ENCODE measurements at regions not wholly inside any gene's neighbourhood (a gene's known extent, or its start where the extent isn't known, plus 50 kb on each side); places are given as distances from the start of the nearest gene placed in this dataset.
"Not testable (repeated sequence)": the region's sequence is repeated elsewhere in the genome, so short reads cannot be mapped to it uniquely, and the experiment has no call there.

GRCh38 chr4:64216741-64217140 lies 192.5 kb downstream of the TECRL start:
- DNase-seq, result no peak

GRCh38 chr4:64205376-64205775 lies 203.9 kb downstream of the TECRL start:
- no peak for DNase-seq

DNA sequence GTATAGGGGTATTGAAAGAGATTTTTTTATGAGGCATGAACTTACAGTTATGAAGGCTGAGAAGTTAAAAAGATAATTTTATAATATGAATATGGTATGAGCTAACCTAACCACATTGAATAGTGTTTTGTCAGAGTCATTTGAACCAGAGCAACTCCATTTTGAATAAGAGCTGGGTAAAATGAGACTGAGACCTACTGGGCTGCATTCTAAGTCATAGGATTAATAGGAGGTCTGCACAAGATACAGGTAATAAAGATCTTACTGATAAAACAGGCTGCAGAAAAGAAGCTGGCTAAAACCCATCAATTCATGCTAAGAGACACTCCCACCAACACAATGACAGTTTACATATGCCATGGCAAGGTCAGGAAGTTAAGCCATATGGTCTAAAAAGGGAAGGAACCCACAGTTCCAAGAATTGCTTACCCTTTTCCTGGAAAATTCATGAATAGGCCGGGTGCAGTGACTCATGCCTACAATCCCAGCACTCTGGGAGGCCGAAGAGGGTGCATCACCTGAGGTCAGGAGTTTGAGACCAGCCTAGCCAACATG lies 209.2 kb downstream of the TECRL start:
- DNase-seq, result no peak

DNA sequence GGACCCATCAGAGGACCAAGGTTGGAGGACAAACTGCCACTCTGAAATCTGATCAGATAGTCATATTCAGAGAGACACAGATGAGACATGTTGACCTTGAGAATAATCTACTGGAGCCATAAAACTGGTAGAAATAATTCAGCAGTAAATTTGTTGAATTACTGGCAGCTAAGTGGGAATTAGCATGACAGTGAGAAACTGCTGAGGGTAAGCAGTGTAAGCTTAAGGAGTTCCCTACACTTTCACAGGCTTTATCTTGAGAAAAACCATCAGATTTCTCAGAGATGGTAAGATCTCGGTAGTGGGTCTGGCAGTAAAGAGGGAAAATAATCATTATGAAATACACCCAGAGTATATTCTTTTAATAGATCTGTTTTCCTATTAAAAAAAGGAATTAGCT lies 213.7 kb downstream of the TECRL start:
- no peak for DNase-seq

- DNase-seq, result no peak
These were observed 216.4 kb downstream of the TECRL start for GRCh38 chr4:64192731-64193412.

- no peak for DNase-seq
These were observed 234.9 kb downstream of the TECRL start for GRCh38 chr4:64174247-64174882.

DNA sequence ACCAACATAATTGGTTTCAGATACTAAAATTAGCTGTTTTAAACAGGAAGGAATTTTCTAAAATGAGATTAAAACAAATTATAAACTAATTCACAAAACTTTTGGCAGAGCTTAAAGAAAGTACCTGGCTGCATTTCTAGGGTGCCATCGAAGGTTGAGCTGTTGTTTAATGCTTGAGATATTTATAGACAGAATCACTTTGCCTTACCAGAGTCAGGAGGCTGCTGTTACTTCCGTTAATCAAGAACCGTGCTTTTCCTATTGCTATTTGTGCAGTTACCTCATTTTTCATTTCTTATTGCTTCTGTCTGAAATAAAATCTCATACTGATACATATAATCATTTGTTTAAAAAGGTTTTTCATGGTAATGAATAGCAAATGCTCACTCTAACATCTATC lies 242.9 kb downstream of the TECRL start:
- no peak for DNase-seq

DNA sequence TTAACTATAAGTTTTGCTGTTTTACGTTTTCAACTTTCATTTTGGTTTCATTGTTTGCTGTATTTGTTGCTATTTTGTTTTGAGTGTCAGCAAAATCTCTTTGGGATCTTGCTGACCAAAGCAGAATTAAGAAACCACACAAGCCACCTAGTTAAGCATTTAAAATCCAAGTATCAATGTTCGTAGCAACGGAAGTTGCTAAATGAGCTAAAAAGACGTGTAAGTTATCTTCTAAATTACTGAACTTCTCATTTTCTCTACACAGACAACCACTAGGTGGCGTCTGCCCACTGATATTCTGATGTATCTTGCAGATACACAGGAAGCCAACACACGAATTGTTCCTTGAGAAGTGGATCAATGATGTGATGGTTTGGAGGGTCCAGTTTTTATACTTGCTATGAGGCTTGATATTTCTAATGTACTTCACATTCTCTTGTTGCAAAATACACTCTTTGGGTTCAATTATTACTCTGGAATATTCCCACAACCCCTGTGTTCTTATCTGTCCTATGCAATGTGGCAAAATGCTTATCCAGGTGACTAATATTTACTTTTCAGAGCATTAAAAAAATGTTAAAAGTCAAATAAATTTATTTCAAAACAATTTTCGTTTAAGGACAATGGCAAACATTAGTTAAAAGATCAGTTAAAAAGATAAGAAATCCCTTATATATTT lies 250.5 kb downstream of the TECRL start:
- DNase-seq, result peak in 33 of 56 donors; percentile 0 to 77 (median 11)

DNA sequence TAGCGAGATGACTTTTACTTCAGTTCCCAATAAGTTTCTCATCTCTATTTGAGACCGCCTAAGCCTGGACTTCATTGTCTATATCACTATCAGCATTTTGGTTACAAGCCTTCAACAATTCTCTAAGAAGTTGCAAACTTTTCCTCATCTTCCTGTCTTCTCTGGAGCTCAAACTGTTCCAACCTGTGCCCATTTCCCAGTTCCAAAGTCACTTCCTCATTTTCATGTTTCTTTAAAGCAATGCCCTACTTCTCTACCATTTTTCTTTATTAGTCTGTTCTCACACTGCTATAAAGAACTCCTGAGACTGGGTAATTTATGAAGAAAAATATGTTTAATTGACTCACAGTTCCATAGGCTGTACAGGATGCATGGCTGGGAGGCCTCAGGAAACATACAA lies 251.9 kb downstream of the TECRL start:
- DNase-seq, result no peak

GRCh38 chr4:64156253-64156652 lies 253.0 kb downstream of the TECRL start:
- DNase-seq, result no peak

DNA sequence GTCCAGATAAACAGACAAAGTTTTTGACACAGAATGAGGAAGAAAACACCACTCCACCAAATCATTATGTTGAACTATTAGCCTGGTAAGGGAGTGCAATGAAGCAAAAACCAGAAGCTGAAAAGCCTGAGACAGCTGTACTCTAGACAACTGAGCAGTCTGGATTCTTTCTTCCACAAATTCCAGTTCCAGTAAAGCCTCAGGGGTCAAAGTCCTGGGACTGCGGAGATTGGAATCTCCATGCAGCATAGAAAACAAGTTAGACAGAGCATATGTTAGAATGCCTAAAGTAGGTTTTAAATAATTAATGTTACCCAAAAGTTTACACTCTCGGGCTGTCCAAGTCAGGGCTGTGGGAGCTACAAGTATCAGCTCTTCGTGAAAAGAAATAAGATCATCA lies 263.2 kb downstream of the TECRL start:
- DNase-seq, result no peak

GRCh38 chr4:64144994-64145393 lies 264.3 kb downstream of the TECRL start:
- DNase-seq, result no peak

GRCh38 chr4:64130907-64131306 lies 278.3 kb downstream of the TECRL start:
- no peak for DNase-seq

DNA sequence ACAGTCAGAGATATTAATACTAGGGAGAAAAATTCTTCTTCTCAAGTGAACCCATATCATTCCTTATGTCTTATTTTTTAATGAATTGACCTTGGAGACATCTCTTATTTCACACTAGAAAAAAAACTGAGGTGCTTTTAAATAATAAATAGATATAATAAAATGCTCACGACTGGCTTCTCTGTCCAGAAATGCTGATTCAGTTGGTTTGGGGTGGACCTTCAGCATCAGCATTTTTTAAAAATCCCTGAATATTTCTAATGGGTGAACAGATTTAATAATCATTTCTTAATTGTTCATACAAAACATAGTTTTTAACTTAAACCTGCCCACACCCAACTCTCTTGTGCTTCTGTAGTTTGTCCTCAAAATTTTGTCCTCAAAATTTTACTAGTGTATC lies 283.9 kb downstream of the TECRL start:
- no peak for DNase-seq

DNA sequence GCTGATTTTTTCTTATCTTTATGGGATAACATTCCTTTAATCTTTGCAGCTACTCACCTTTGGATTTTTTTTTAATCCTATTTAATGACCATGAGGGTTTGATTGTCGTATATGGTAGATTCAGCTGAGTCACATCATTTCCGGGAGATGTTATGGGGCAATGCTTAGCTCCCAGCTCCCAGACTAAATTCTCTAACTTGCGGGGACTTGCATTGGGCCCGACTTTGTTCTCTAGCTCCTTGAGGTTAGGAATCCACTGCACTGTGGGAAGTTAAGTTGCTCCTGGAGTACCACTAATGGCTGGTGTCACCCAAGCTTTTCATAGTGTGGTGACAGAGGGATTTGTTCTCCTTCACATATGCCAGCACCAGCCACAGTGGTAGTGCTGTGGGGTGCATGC lies 287.4 kb downstream of the TECRL start:
- no peak for DNase-seq

DNA sequence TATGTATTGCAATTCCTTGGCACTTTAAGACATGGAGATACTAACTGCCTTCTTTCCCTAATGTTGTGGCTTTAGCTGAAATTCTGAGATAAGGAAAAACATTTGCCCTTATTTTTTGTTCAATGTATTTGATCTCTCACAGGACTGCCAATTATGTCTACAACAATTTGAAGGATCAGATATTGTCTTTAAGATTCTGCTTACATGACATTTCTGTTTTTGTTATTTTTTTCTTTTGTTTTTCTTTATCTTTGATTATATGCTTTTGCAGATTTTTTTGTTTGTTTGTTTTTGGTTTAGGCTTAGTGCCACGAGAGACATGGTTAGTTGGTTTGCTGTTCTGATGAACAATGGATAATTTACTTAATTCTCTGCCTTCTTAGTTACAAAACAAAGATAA lies 303.3 kb downstream of the TECRL start:
- no peak for DNase-seq

- DNase-seq, result no peak
These were observed 313.9 kb downstream of the TECRL start for GRCh38 chr4:64095398-64095797.

DNA sequence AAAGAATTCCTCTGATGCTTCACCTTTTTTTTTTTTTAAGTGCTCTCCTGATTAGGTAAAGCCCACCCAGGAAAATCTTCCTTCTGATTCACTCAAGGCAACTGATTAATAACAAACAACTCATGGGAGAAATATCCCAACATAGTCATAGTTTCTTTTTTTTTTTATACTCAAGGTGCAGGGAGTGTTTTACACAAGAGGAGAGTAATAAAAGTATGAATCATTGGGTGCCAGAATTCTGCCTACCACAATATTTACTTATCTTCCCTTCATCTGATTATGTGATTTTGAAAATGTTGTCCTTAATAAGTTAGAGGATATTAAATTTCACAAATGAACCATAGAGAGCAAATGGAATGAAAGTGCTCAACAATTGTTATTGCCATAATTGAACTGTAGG lies 329.9 kb downstream of the TECRL start:
- no peak for DNase-seq

- DNase-seq, result no peak
These were observed 341.2 kb downstream of the TECRL start for GRCh38 chr4:64068096-64068495.

- DNase-seq, result no peak
These were observed 346.3 kb downstream of the TECRL start for GRCh38 chr4:64062991-64063390.

DNA sequence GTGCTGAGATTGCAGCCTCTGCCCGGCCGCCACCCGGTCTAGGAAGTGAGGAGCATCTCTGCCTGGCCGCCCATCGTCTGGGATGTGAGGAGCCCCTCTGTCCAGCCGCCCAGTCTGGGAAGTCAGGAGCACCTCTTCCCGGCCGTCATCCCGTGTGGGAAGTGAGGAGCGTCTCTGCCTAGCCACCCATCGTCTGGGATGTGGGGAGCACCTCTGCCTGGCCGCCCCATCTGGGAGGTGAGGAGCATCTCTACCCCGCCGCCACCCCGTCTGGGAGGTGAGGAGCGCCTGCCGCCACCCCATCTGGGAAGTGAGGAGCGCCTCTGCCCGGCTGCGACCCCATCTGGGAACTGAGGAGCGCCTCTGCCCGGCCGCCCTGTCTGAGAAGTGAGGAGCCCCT lies 372.2 kb downstream of the TECRL start:
- not testable (repeated sequence) for DNase-seq

GRCh38 chr4:64022560-64022959 lies 386.7 kb downstream of the TECRL start:
- no peak for DNase-seq

DNA sequence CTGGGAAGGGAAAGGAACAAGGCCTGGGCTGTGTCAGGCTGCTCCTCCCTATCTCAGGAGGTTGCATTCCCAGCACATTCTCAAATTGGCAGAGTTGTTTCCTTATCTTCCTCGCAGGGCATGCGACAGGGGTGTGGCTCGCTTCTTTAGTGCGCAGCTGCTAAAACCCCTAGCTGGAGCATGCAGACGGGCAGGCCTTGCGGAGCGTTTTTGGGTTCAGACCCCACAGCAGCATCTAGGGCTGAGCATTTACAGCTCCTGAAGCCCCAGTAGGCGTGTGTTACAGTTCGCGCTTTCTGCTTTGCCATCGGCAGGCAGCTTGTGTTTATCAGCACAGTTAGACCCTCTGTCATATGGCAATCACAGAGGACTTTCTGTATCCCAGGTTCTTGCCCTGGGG lies 392.4 kb downstream of the TECRL start:
- no peak for DNase-seq
